EH (cell line): ENCODE measurements at regions not wholly inside any gene's neighbourhood (a gene's known extent, or its start where the extent isn't known, plus 50 kb on each side); places are given as distances from the start of the nearest gene placed in this dataset.
A peak's percentile ranks its signal among the peaks of the same experiment; 100 is the strongest.
"Not testable (repeated sequence)": the region's sequence is repeated elsewhere in the genome, so short reads cannot be mapped to it uniquely, and the experiment has no call there.

Experiments used
- DNase-seq: peaks from one replicate; pipeline ENCODE4 v3.0.0-alpha.2; 2015; ENCODE audit warnings: low read depth

DNA sequence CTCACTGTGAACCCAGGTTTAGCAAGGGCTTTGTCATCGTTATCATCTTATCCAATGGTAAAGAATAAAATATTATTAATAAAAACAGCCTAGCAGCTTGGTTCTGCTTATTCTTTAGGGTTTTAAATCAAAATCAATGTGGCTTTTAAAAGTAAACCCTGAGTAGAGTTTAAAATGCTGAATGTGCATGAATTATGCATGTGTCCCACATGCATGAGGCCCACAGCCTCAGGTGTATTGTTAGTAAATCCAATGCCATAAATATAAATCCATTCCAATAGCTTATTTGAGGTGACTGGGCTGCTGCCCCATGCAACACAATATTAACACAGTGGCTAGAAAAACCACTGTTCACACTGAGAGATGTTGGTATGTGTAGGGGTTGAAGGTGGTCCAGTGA, 254.1 kb downstream of the HNMT start:
- no peak for DNase-seq

DNA sequence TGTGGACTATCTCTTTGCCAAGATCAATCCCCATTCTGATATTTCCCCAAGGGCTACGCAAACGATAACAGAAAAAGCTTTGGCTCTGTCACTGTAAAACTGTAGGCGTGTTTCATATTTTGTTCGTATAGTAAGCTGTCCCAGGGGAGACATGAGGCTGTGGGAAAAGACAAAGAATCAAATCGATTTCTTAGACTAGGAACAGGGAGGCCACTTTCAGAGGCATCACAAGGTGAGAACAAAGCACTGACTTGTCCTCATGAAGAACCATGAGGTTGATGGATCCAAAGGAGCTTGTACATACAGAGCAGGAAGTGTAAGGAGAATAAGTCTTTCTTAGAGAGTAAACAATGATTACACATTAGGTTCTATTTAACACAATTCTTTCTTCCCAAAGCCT, 255.7 kb downstream of the HNMT start:
- DNase-seq = no peak

DNA sequence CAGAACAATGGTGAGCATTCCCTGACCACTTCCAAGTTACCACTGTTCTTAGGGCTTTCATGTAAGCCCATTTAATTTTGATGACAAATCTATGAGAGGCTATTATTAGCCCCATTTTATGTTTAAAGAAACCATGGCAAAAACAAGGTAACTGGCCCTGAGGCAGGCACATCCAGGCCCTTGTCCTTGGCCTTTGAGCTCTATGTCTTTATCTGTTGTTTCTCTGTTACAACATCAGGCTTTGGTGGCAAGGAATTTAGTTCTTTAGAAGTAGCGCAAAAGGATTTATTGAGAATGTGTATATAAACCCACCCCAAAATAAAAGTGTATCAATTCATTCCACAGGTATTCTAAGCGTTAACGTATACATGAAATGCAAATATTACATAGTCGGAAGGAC, 257.1 kb downstream of the HNMT start:
- no peak for DNase-seq

- DNase-seq = no peak
Observed at GRCh38 chr2:138223319-138223718, 259.0 kb downstream of the HNMT start.

DNA sequence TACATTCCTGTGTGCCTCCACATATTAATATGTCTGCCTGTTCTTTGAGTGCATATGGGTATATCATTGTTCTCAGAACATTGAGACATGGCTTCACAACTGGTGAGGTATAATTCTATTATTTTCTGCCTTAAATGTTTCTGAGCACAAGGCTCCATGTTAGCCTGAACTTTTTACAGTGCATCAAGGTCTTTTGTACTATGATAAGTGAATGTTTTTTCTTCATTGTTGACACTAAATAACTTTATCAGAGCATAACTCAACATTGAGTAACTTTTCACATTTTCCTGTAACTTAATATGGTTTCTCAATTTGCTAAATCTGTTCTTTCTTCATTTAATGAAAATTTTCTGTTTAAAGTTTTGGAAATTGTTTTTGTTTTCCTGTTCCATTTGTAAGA, 262.9 kb downstream of the HNMT start:
- DNase-seq = no peak

DNA sequence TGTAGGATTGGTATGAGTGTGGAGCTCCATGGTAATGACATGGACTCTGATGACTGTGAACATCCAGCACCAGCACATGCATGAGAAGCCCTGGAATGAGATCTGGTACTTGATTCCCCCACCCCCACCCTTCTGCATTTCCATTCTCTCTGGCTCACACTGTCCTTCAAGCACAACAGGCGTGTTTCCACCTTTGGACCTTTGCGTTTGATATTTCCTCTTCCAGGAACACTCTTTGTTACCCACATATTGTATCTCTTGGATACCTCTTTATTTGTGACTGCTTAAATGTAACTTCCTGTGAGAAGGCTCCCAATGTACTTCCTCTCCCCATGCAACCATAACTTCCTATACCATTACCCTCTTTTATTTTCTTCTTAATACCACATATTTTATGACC, 263.8 kb downstream of the HNMT start:
- DNase-seq = no peak

GRCh38 chr2:138234265-138234664, 267.3 kb upstream of the SPOPL start:
- no peak for DNase-seq

GRCh38 chr2:138235041-138235440, 266.5 kb upstream of the SPOPL start:
- DNase-seq = no peak

GRCh38 chr2:138236142-138236541, 265.4 kb upstream of the SPOPL start:
- no peak for DNase-seq

GRCh38 chr2:138237667-138238384, 263.7 kb upstream of the SPOPL start:
- no peak for DNase-seq

- no peak for DNase-seq
Observed at GRCh38 chr2:138238908-138239307, 262.7 kb upstream of the SPOPL start.

- DNase-seq = peak; percentile 61
Observed at GRCh38 chr2:138239902-138240491, 261.6 kb upstream of the SPOPL start.

DNA sequence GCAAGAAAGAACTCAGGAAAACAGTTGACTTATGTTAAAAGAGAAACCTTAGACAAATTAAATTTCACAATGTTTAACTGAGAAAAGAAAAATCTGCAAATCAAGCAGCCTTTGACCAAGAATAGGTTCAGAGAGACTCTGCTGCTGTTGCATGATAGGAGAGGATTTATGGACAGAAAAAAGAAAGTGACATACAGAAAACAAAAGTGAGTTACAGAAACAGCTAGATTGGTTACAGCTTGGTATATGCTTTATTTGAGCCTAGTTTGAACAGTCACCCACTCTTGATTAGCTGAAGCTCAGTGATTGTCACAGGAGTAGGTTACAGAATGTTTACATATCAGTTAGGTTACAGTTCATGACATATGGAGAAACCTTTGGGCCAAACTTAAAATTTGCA, 258.2 kb upstream of the SPOPL start:
- no peak for DNase-seq

DNA sequence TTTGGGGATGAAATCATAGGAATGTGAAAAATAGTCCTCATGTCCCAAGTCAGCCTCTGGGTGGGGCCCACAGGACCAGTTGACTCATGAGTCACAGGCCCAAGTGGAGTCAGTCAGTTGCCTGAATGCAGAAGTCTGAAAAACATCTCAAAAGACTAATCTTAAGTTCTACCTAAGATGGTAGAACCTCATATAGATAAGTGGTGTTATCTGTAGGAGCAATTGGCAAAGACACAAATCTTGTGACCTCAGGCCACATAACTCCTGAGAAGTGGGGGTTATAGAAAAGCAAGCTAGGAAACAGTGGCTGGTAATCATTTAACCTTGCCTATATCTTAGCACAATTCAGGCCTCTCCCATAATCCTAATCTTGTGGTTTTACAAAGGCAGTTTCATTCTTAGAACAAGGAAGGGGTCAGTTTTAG, 257.1 kb upstream of the SPOPL start:
- DNase-seq = peak; percentile 40

GRCh38 chr2:138245310-138245709, 256.3 kb upstream of the SPOPL start:
- no peak for DNase-seq

DNA sequence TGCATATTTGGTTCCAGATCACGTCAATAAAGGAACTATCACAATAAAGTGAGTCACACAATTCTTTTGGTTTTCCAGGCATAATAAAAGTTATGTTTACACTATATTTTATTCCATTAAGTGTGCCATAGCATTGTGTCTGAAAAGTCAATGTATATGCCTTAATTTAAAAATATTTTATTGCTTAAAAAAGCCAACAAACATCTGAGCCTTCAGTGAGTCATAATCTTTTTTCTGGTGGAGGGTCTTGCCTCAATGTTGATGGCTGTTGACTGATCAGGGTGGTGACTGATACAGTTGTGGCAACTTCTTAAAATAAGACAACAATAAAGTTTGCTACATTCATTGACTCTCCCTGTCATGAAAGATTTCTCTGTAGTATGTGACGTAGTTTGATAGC, 254.3 kb upstream of the SPOPL start:
- no peak for DNase-seq

- DNase-seq = no peak
Observed at GRCh38 chr2:138249207-138249606, 252.4 kb upstream of the SPOPL start.

- not testable (repeated sequence) for DNase-seq
Observed at GRCh38 chr2:138250843-138251320, 250.7 kb upstream of the SPOPL start.

GRCh38 chr2:138252587-138252986, 249.0 kb upstream of the SPOPL start:
- DNase-seq = no peak

- DNase-seq = no peak
Observed at GRCh38 chr2:138255670-138256069, 245.9 kb upstream of the SPOPL start.

DNA sequence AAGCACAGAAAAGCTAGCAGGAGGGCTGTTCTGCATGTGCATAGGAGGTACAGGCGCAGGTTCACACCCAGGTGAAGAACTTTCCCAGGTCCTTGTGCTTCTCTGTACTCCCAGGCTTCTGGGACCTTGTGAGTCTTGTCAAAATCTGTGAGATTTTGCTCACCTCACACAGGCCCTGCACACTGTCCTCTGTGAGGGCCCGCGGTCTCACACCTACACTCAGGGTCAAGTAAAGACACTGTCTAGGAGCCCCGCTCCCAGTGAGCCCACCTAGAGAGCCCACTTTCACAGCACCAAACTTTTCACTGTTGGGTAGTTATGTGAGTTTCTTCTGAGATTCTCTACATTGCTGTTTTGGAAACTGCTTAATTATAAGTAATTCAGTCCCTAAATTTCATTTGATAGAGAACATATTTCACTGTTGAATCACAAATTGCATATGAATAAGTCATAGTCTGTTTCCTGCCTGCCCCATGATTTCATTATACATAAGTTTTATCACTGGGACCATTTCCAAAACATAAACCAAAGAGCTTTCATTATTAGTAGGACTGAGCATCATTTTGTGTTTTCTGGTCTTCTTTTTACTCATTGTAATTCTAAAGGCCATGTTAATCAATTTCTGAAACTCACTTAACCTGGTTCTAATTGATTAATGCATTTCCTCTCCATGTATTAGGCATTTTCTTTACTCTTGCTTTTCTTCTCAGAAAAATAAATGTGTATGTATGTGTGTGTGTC, 234.2 kb upstream of the SPOPL start:
- DNase-seq = peak; percentile 88

DNA sequence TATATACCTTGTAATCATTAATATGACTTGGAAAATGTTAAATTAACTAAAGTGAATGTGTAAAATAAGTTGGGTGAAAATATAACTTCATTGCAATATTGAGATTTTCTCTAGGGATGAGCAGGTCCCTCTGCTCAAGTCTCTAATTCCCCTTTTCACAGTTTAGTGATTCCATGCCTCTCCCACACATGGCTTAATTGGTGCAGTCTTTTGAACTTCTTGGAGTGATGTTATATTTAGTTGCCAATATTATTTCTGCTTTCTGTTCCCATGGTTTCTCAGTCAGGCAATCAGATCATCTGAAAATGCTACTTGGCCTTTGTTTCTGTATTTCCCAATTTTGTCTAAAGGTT, 233.7 kb upstream of the SPOPL start:
- peak; percentile 21 for DNase-seq

- peak; percentile 45 for DNase-seq
Observed at GRCh38 chr2:138269765-138270164, 231.8 kb upstream of the SPOPL start.
